HG03097 (cell line): ENCODE measurements at regions not wholly inside any gene's neighbourhood (a gene's known extent, or its start where the extent isn't known, plus 50 kb on each side); places are given as distances from the start of the nearest gene placed in this dataset.

Source experiments
- ATAC-seq: cut with Tn5 transposase; IDR thresholded peaks from one replicate; pipeline ENCODE4 v1.9.1; 2021; ENCODE audit not compliant: unreplicated experiment, low FRiP score

GRCh38 chr12:132408626-132409494, 79.5 kb upstream of the GALNT9 start:
- no peak for ATAC-seq

- ATAC-seq, result no peak
Measured at GRCh38 chr12:132407992-132408391, 78.6 kb upstream of the GALNT9 start.

GRCh38 chr12:132407451-132407961, 78.1 kb upstream of the GALNT9 start:
- ATAC-seq, result no peak

- no peak for ATAC-seq
Measured at GRCh38 chr12:132406493-132407450, 77.4 kb upstream of the GALNT9 start.

GRCh38 chr12:132405742-132406251, 76.4 kb upstream of the GALNT9 start:
- no peak for ATAC-seq

GRCh38 chr12:132404951-132405741, 75.8 kb upstream of the GALNT9 start:
- ATAC-seq, result no peak

GRCh38 chr12:132404435-132404855, 75.1 kb upstream of the GALNT9 start:
- no peak for ATAC-seq

GRCh38 chr12:132403636-132404434, 74.4 kb upstream of the GALNT9 start:
- no peak for ATAC-seq

GRCh38 chr12:132402831-132403416, 73.5 kb upstream of the GALNT9 start:
- no peak for ATAC-seq

- no peak for ATAC-seq
Measured at GRCh38 chr12:132401982-132402381, 72.6 kb upstream of the GALNT9 start.

- ATAC-seq, result no peak
Measured at GRCh38 chr12:132400011-132400641, 70.7 kb upstream of the GALNT9 start.

- ATAC-seq, result no peak
Measured at GRCh38 chr12:132399092-132400010, 70.0 kb upstream of the GALNT9 start.

GRCh38 chr12:132398386-132398991, 69.1 kb upstream of the GALNT9 start:
- no peak for ATAC-seq

GRCh38 chr12:132397934-132398385, 68.6 kb upstream of the GALNT9 start:
- no peak for ATAC-seq

- ATAC-seq, result no peak
Measured at GRCh38 chr12:132397152-132397933, 68.0 kb upstream of the GALNT9 start.

GRCh38 chr12:132396657-132397056, 67.3 kb upstream of the GALNT9 start:
- no peak for ATAC-seq
